HG03442 (cell line): ENCODE measurements at regions not wholly inside any gene's neighbourhood (a gene's known extent, or its start where the extent isn't known, plus 50 kb on each side); places are given as distances from the start of the nearest gene placed in this dataset.
"Not testable (repeated sequence)": the region's sequence is repeated elsewhere in the genome, so short reads cannot be mapped to it uniquely, and the experiment has no call there.

Experiments
- ATAC-seq: cut with Tn5 transposase; IDR thresholded peaks from one replicate; pipeline ENCODE4 v1.9.1; 2021; ENCODE audit warnings: mild to moderate bottlenecking, moderate library complexity; ENCODE audit not compliant: unreplicated experiment

DNA sequence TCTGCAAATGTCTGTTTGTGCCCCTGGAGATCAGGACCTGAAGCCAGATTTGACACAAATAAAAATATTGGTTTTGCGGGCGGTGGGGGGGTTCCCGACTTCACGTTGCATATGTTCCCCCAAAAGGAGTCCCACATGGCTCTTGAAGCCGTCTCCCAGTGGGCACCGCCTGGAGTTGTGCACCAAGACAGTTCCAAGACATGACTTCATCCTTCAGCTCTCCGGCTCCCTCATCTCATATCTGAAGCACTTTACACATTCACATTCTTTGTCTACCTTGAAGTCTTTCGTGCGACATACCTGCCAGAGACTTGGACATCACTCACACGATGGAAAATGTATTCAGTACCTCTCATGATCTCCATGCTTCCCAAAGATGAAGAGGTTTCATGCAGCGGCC lies 362.8 kb upstream of the FOXK1 start:
- ATAC-seq = no peak

DNA sequence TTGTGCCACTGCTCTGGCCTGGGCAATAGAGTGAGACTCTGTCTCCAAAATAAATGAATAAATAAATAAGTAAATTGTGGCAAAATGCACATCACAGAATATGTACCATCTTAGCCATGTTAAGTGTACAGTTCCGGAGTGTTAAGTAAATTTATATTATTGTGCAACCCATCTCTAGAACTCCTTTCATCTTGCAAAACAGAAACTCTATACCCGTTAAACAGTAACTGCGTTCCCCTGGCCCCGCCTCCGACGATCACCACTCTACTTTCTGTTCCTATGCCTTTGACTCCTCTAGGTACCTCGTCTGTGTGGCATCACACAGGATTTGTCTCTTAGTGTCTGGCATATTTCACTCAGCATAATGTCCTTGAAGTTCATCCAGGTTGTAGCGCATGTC lies 356.4 kb upstream of the FOXK1 start:
- ATAC-seq = no peak

DNA sequence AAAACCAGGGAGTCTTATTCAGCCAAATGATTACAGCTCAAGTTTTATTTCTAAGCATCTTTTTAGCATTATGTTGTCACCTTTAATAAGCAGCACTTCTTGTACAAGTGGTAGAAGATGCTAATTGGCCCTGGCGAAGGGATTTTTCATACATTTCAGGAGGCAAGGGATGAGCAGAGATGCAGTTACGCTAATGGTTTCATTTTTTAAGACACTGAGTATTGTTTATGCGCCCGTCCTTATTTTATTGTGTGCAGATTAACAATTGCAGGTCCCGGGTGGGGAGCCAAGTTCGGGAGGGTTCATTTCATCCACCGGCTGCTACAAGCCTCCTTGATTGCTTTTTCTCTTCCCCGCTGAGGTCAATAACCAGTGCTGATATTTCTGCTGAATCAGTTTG lies 350.4 kb upstream of the FOXK1 start:
- ATAC-seq = no peak

DNA sequence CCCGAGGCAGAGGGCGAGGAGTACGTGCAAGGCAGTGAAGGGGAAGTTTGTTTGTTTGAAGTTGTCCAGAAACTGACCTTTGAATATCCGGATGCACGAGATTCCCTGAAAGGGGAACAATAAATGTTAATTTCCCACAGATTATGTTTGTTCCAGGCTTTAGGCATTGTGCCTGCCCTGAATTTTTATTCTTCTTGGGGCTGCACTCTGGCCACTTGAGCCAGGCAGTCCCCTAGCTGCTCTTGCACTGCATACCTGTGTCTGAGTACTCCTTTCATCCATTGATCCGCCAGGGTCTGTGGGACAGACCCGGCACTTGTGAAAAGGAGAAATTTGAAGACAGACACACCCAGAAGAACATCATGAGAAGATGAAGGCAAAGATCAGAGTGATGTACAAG lies 343.5 kb upstream of the FOXK1 start:
- ATAC-seq = no peak

DNA sequence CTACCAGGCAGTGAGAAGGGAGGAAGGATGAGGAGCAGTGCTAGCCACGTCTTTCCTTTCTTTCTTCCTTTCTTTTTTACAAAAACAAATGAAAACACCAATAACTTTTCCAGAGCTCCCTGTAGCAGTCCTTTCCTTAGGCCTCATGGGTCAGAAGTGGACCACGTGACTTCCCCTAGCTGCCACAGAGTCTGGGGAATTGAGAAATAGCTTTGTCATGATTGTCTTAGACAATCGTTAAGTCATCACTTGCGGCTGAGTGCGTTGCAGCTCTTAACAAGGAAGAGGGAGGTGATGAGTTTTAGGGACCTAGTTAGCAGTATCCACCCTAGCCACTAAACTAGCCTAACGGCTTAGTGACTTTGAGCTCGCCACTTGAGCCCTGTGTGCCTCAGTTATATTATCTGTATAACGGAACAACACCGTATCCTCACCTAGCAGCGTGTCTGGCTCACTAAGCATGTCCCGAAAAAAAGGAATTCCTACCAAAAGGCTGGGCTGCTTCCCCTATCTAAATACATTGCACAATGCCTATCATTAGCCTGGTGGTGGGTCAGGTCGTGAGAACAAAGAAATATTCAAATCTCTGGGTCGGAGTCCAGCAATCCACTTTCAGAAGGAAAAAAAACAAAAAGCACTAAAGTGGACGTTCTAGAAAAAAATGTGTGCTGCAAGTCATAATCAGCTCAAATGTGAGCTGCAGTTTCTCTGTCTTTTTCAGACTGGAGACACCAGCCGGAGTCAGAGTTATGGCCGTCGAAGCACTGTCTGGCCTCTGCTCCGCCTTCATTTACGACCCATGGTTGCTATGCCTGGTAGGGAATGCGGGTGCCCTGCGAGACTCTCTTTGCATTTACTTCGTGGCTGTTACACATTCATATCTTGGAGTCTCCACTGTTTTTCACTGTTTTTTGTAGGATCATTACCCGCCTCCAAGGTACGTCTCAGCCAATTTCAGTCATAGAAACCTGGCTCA lies 338.5 kb upstream of the FOXK1 start:
- no peak for ATAC-seq

DNA sequence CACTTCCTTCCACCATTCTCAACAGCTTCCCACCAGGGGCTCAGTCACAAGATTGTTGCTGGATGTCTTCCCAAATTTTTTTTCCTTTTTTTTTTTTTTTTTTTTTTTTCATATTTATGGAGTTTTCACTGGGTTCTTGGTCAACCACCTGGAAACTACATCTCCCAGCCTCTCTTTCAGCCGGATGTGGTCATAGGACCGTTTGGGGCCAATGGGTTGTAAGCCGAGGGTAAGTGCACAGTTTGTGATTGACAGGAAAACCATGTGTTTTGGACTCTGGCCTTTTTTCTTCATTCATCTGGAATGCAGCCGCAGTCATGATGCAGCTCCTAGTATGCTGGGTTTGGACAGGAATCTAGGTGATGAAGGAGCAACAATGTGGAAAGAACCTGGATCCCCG lies 337.1 kb upstream of the FOXK1 start:
- no peak for ATAC-seq

DNA sequence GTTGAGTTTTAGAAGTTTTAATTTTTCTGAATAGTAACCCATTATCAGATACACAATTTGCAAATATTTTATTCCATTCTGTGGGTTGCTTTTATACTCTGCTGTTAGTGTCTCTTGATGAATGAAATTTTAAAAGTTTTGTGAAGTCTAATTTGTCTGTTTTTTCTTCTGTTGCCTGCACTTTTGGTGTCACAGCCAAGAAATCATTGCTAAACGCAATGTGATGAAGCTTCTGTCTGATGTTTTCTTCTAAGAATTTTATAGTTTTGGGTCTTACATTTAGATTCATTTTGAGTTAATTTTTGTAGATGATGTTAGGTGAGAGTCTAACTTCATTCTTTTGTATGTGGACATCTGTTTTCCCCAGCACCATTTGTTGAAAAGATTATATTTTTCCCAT lies 330.0 kb upstream of the FOXK1 start:
- ATAC-seq = no peak

DNA sequence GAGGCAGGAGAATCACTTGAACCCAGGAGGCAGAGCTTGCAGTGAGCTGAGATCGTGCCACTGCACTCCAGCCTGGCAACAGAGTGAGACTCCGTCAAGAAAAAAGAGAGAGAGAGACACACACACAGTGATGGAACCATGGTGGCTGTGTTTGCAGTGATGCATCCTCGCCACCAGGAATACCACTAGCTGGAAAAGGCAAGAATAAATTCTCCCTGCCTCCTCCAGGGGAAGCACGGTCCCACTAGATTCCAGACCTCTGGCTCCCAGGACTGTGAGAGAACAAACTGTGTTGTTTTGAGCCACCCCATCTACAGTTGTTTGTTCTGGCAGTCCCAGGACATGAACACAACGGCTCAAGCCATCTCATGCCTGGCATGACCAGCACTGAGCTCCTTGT lies 320.3 kb upstream of the FOXK1 start:
- ATAC-seq = no peak

DNA sequence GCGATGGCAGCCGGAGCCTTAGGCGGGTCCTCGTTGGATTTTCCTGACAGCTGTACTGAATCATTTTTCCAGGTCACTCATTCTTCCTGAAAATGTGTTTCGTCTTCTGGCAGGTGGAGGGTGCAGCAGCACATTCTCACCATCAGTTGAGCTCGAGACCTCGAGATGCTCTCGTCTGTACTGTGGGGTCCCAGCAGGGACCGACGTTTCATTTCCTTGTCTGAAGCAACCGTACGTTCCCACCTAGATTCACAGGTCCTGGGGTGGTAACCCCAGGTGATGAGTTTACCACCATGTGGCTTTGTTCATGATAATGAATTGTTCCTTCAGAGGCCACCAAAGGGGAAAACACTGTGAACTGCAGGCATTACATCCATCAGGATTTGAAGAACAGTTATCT lies 298.5 kb upstream of the FOXK1 start:
- no peak for ATAC-seq

DNA sequence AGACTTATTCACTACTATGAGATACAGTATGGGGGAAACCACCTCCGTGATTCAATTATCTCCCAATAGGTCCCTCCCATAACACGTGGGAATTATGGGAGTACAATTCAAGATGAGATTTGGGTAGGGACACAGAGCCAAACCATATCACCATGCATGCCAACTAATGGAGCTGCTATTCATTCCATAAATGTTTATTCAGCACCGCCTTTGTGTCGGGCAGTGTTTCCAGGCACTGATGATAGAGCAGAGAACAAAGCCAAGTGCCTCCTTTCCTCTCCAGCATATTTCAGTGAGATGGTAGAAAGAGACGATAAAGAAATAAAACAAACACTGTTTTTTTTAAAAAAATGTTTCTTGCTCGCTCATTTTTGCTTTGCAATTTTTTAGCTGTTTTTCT lies 295.9 kb upstream of the FOXK1 start:
- ATAC-seq = no peak

DNA sequence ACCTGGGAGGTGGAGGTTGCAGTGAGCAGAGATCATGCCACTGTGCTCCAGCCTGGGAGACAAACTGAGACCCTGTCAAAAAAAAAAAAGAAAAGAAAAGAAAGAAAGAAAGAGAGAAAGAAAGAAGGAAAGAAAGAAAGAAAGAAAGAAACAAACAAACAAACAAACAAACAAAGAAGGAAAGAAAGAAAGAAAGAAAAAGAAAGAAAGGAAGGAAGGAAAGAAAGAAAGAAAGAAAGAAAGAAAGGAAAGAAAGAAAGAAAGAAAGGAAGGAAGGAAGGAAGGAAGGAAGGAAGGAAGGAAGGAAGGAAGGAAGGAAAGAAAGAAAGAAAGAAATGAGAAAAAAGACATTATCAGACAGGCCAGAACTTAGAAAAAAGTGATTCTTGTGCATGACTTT lies 291.0 kb upstream of the FOXK1 start:
- ATAC-seq = not testable (repeated sequence)

DNA sequence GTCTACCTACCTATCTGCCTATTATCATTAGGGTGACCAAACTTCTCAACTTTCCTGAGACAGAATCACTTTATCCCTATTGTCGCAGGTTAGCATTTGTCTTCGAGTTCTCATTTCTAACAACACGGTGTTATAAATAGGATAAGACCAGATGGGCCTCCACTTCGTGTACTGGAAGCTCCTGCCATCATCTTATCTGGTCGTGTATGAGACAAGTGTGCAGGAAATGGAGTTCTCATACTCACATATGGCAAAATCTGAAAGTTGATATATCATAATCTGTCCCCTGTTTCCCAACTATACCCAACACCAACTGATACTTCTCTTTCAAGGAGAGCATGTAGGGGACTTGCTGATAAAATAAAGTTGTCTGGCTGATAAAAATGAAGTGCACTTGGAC lies 287.4 kb upstream of the FOXK1 start:
- ATAC-seq = no peak

DNA sequence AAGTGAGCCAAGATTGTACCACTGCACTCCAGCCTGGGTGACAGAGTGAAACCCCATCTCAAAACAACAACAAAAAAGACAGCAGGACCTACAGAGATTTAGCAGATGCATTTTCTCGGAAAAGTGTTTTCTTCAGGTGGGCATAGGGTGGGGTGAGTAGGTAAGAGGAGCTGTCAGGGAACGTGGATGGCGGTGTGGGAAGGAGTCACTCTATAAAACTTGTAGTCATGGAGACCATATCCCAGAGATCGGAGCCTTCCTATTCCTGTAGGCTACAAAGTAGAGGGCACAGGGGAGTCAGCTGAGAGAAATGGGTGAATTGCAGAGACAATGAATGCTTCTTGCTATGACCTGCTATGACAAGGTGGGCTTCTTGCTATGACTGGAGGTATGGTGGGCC lies 283.0 kb upstream of the FOXK1 start:
- ATAC-seq = no peak

DNA sequence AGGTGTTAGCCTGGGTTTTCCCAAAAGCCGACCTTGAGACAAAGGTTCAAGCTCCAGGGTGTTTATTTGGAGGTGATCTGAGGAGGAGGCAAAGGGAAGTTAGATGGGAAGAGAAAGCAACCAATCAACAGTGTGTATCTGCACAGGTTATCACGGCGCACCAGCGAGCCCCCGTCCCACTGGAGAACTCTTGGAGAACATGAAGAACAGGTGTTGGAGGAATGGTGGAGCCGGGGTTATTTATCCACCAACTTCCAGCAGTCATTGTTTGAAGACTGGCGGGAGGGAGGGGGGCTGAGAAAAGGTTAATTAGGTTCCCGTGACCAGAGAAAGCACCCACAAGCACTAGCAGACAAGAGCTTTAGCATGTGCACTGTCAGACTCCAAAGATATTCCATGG lies 282.5 kb upstream of the FOXK1 start:
- no peak for ATAC-seq

DNA sequence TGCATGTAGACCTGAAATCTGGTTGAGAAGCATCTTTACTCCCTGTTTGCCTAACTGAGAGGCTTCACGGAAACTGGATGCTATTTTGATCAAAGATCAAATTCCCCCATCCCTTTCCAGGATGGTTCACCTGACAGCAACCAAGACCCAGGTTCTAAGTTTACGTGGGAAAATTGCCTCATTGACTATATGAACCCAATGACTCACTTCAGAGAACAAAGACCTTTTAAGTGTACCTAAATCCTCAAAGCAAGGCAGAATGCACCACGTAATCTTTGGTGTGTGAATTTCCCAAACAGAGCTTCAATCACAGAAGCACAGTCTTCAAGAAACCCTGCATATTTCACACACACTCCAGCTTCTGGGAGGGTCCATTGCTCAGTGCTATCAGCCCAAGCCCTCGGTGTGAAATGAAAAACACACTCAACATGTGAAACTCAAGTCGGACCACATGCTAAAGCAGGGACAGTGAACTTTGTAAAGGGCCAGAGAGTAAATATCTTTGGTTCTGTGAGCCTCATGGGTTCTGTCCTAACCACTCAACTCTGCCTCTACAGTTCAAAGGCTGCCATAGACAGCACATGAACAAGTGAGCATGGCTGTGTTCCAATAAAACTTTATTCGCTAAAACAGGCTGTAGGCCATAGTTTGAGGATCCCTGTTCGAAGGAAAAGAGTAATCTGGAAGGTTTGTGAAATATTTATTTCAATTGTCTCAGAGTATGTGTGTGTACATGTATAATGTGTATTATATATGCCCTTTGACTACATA lies 275.6 kb upstream of the FOXK1 start:
- ATAC-seq = no peak

DNA sequence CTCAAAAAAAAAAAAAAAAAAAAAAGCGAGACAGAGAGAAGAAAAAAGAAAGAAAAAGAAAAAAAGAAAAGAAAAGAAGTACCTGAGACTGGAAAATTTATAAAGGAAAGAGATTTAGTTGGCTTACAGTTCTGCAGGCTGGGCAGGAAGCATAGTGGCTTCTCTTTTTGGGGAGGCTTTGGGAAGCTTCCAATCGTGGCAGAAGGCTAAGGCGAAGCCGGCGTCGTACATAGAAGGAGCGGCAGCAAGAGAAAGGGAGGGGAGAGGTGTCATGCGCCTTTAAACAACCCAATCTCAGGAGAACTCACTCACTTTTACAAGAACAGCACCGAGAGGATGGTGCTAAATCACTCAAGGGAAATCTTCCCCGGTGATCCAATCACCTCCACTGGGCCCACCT lies 272.1 kb upstream of the FOXK1 start:
- ATAC-seq = no peak

DNA sequence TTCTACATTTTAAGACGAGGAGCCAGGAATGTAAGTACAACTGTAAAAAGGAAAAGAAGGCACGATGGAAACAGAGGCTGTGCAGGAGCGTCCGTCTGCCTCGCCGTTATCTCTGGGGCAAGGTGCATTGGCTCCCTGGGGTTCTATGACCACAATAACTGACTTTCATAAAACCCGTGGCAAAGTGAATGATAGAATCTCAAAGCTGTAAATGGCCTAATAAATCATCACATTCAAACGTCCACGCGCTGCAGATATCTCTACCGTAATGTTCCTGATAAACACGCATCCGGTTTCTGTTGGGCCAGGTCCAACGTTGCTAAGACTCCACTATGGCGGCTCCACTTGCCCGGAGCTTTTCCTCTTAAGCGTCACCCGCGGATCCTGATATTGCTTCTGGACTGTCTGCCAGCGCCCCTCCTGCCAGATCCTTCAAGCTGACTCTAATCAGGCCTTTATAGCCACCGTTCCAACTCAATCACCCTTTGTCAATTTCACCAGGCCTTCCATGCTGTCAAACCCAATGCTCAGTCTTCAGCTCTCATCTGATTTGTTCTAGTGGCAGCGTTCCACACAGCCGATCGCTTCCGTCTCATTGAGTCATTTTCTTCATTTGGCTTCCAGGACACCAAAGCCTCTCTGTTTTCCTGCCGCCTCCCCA lies 265.6 kb upstream of the FOXK1 start:
- ATAC-seq = no peak

DNA sequence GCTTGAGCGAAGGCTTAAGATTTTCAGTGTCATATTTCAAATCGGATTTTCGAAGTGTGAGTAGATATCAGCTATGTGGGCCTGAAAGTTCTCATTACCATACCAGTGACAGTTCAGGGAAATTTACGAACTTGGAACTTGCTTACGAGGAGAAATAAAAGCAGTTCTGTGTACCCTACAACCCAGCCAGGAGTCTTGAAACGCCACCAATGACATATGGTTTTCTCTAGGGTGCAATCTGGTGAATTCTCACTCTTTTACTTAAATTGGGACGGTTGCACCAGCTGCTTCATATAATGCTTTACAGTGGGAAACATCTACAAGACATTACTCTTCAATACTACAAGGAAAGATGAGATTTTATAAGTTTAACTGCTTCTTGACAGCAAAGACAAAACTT lies 253.6 kb upstream of the FOXK1 start:
- ATAC-seq = no peak

DNA sequence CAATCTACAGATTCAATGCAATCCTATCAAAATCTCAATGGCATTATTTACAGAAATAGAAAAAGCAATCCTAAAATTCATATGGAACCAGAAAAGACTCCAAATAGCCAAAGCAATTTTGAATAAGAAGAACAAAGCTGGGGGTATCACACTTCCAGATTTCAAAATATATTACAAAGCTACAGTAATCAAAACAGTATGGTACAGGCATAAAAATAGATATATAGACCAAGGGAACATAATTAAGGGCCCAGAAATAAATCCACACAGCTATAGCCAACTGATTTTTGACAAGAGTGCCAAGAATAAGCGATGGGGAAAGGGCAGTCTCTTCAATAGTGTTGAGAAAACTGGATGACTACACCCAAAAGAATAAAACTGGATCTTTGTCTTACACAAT lies 251.9 kb upstream of the FOXK1 start:
- no peak for ATAC-seq

DNA sequence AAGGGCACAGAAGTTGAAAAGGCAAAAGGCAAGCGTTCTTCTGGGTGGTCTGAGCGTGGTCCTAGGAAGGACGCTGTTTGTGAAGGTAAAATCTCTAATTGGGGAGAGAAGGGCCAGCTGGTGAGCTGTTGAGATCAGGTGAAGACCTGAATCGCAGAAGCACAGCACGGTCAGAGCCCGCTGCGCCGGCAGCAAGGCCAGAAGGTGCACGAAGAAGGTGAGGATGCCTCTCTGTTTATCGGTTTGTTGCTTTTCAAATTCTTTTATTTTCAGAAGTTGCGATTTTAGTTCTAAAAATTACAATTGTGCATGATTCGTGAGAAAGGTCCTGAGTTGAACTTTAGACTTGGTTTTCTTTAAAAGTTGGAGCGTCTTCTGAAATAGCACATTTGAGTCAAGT lies 247.8 kb upstream of the FOXK1 start:
- no peak for ATAC-seq

DNA sequence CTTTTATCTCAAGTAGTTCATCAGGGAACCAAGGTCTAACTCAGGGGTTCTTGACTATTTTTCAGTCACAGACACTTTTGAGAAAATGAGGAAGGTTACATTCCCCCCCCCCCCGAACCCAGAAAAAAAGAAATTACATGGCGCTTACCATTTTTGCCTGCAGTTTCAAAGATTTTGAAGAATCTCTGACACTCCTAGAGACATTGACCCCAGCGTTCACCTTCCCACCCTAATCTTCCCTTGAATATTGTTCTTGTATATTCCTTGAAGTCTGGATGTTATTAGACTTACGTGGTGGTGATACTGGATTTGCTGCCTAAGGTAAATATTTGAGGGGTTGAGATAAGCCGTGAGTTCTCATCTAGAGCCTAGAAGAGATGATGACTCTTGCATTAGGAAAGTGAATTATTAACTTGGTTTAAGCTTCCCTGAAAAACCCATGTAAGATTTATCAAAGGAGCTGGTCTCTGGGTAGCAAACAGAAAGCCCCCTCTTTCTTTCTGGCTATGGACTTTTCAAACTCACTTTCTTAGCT lies 245.7 kb upstream of the FOXK1 start:
- ATAC-seq = no peak
